HepG2 (cell line): ENCODE measurements at regions not wholly inside any gene's neighbourhood (a gene's known extent, or its start where the extent isn't known, plus 50 kb on each side); places are given as distances from the start of the nearest gene placed in this dataset.
A peak's percentile ranks its signal among the peaks of the same experiment; 100 is the strongest.

ENCODE experiments used
- AKNA ChIP-seq: sonication (generic); formaldehyde crosslinking; IDR thresholded peaks from 2 replicates; pipeline ENCODE4 v1.4.0; 2020; ENCODE audit warnings: missing genetic modification reagents, borderline replicate concordance
- ATF3 ChIP-seq: sonication (generic); formaldehyde crosslinking; IDR thresholded peaks from 2 replicates; pipeline ENCODE4 v1.4.0; 2020; ENCODE audit warnings: missing genetic modification reagents
- FOXK1 ChIP-seq: sonication (generic); formaldehyde crosslinking; IDR thresholded peaks from 2 replicates; pipeline ENCODE4 v1.4.0; 2020; ENCODE audit warnings: low read depth, missing genetic modification reagents, borderline replicate concordance
- FOXP1 ChIP-seq, 2 experiments: fragments of 450-650 bp in 1 of 2; IDR thresholded peaks; 2 replicates each; pipeline ENCODE4 v1.6.1; 2017 to 2018; ENCODE audit warnings: antibody characterized with exemption in 1 of 2
- HMGXB3 ChIP-seq: sonication (generic); formaldehyde crosslinking; IDR thresholded peaks from 2 replicates; pipeline ENCODE4 v1.4.0; 2020; ENCODE audit warnings: missing genetic modification reagents, borderline replicate concordance
- MAFK ChIP-seq, 2 experiments: IDR thresholded peaks in 1 of 2; conservative IDR thresholded peaks in 1 of 2; 2 replicates each; pipeline ENCODE4 v1.6.1; 2011; ENCODE audit warnings: improper control_type of control experiment in 2 of 2, low read length in 2 of 2
- MEIS1 ChIP-seq: sonication (generic); formaldehyde crosslinking; IDR thresholded peaks from 2 replicates; pipeline ENCODE4 v1.9.0; 2021; ENCODE audit warnings: mild to moderate bottlenecking, missing genetic modification reagents, moderate library complexity, borderline replicate concordance
- NFKBIZ ChIP-seq: IDR thresholded peaks from 2 replicates; pipeline ENCODE4 v1.6.1; 2018; ENCODE audit warnings: missing genetic modification reagents, missing compliant biosample characterization
- RNF219 ChIP-seq: sonication (generic); formaldehyde crosslinking; IDR thresholded peaks from 2 replicates; pipeline ENCODE4 v1.5.0; 2020; ENCODE audit warnings: mild to moderate bottlenecking, missing genetic modification reagents
- ZBTB38 ChIP-seq: sonication (generic); formaldehyde crosslinking; IDR thresholded peaks from 2 replicates; pipeline ENCODE4 v1.5.1; 2020; ENCODE audit warnings: mild to moderate bottlenecking, missing genetic modification reagents
- ZNF414 ChIP-seq: sonication (generic); formaldehyde crosslinking; IDR thresholded peaks from 2 replicates; pipeline ENCODE4 v1.5.0; 2020; ENCODE audit warnings: missing genetic modification reagents
- ZSCAN9 ChIP-seq: IDR thresholded peaks from 2 replicates; pipeline ENCODE4 v1.6.1; 2016; ENCODE audit warnings: borderline replicate concordance

GRCh38 chr20:23152308-23152892, 66.3 kb upstream of the CD93 start (continued):
- peak in 1 of 2 experiments; percentile 16; a peak in 1 of 4 replicates for TF ChIP-seq MAFK (conservative IDR thresholded peaks at IDR 0.05 in 1 of 2, IDR thresholded peaks at IDR 0.05 in 1 of 2; ENCODE audit: low read length in 2 of 2)
- TF ChIP-seq NFKBIZ (CRISPR knock-in tag): peak; percentile 79; the same call in 1 of the 2 replicates
- TF ChIP-seq FOXK1 (CRISPR knock-in tag): peak; percentile 81; the same call in 1 of the 2 replicates
- TF ChIP-seq AKNA (CRISPR knock-in tag): no peak
- peak; percentile 81; the same call in 1 of the 2 replicates for TF ChIP-seq MEIS1 (CRISPR knock-in tag)
- peak; percentile 84 for TF ChIP-seq ATF3 (CRISPR knock-in tag)
- peak; percentile 63; the same call in 1 of the 2 replicates for TF ChIP-seq HMGXB3
- 0 out of 2 replicates have a peak, but pooled peaks have one; percentile 51 for TF ChIP-seq ZBTB38 (CRISPR knock-in tag)
- no peak for TF ChIP-seq FOXP1 (IDR thresholded peaks at IDR 0.05)
- TF ChIP-seq FOXP1 (CRISPR knock-in tag; IDR thresholded peaks at IDR 0.05): peak; percentile 54; the same call in 1 of the 2 replicates
- TF ChIP-seq RNF219: no peak
- TF ChIP-seq ZNF414: no peak
- TF ChIP-seq ZSCAN9: peak; percentile 92
